Right lobe of liver (tissue), 4 donors: ENCODE measurements at regions not wholly inside any gene's neighbourhood (a gene's known extent, or its start where the extent isn't known, plus 50 kb on each side); places are given as distances from the start of the nearest gene placed in this dataset.

Experiments used
- CTCF ChIP-seq, 4 donors: fragments of 200-600 bp in 3 of 4; fragments of 450-650 bp in 1 of 4; IDR thresholded peaks; one replicate each; pipeline versions ENCODE4 v1.5.1 to v1.8.0; 2016 to 2022; ENCODE audit warnings: antibody characterized with exemption in 4 of 4, mild to moderate bottlenecking in 2 of 4
- POLR2A ChIP-seq: fragments of 450-650 bp; IDR thresholded peaks from one replicate; pipeline ENCODE4 v1.6.1; 2017; ENCODE audit warnings: antibody characterized with exemption, mild to moderate bottlenecking
- donor health status: DM: no; HTN: no; CAD: no.
- donor health status: DM: no; HTN: no; CAD: no.
- donor health status: DM: no; HTN: yes; CAD: no.

- TF ChIP-seq CTCF (IDR thresholded peaks at IDR 0.05) = no peak
- TF ChIP-seq POLR2A = no peak
Observed at GRCh38 chr1:221638595-221638994, 103.3 kb downstream of the DUSP10 start.
